PC-3 (cell line): ENCODE measurements at regions not wholly inside any gene's neighbourhood (a gene's known extent, or its start where the extent isn't known, plus 50 kb on each side); places are given as distances from the start of the nearest gene placed in this dataset.

Source experiments
- ATAC-seq: fragments of 200-7000 bp; cut with Tn5 transposase; 2 replicates; pipeline ENCODE4 v1.9.1; 2020; ENCODE audit warnings: mild to moderate bottlenecking, moderate library complexity
- BruUV-seq: library from RNA; stranded (reverse); fragments of 400-500 nt; replicated peaks from 2 replicates; lab custom pipeline; 2021; lab: Mats Ljungman, UMichigan
- CTCF ChIA-PET: fragments of 300-600 bp; sonication (Branson Sonifier 250); formaldehyde crosslinking; loops from one replicate; lab custom pipeline; 2022; ENCODE audit warnings: antibody characterized with exemption; lab: Charles Lee
- POLR2A ChIA-PET: fragments of 300-600 bp; sonication (Branson Sonifier 250); formaldehyde crosslinking; loops from one replicate; lab custom pipeline; 2022; ENCODE audit warnings: antibody characterized with exemption; ENCODE audit not compliant: unreplicated experiment; lab: Charles Lee
- DNase-seq: peaks from one replicate; pipeline ENCODE4 v3.0.0-alpha.2; 2015
- H2AFZ ChIP-seq: fragments of 300-600 bp; sonication (generic); 2 replicates; pipeline ENCODE4 v1.6.0; 2016; ENCODE audit warnings: antibody characterized with exemption, low read length
- H3F3A ChIP-seq: fragments of 300-600 bp; sonication (generic); one replicate; pipeline ENCODE4 v1.6.0; 2017; ENCODE audit warnings: antibody characterized with exemption, low read length, control low read depth, mild to moderate bottlenecking; ENCODE audit not compliant: unreplicated experiment
- H3K27ac ChIP-seq: fragments of 300-600 bp; sonication (generic); 2 replicates; pipeline ENCODE4 v1.5.1; 2016; ENCODE audit warnings: mild to moderate bottlenecking, low read length
- H3K27me3 ChIP-seq: fragments of 300-600 bp; sonication (generic); 2 replicates; pipeline ENCODE4 v1.6.1; 2016; ENCODE audit warnings: low read length, mixed read lengths
- H3K36me3 ChIP-seq: fragments of 300-600 bp; sonication (generic); 2 replicates; pipeline ENCODE4 v1.6.1; 2016; ENCODE audit warnings: low read depth, mixed run types, low read length, mixed read lengths
- H3K4me1 ChIP-seq: fragments of 300-600 bp; sonication (generic); 2 replicates; pipeline ENCODE4 v1.5.1; 2016; ENCODE audit warnings: low read length; ENCODE audit not compliant: insufficient read depth
- H3K4me2 ChIP-seq: fragments of 300-600 bp; sonication (generic); 2 replicates; pipeline ENCODE4 v1.6.0; 2016; ENCODE audit warnings: low read length
- H3K4me3 ChIP-seq: fragments of 300-600 bp; sonication (generic); 2 replicates; pipeline ENCODE4 v1.5.1; 2016; ENCODE audit warnings: mild to moderate bottlenecking, low read length, mixed read lengths
- H3K79me2 ChIP-seq: fragments of 300-600 bp; sonication (generic); 2 replicates; pipeline ENCODE4 v1.6.1; 2017; ENCODE audit warnings: low read length, mixed read lengths
- H3K9ac ChIP-seq: fragments of 300-600 bp; sonication (generic); 2 replicates; pipeline ENCODE4 v1.6.0; 2016; ENCODE audit warnings: mild to moderate bottlenecking, low read length
- H3K9me2 ChIP-seq: fragments of 300-600 bp; sonication (generic); replicated peaks from 2 replicates; pipeline ENCODE4 v1.6.1; 2016; ENCODE audit warnings: mixed run types, low read length, mixed read lengths
- H3K9me3 ChIP-seq: fragments of 300-600 bp; sonication (generic); 2 replicates; pipeline ENCODE4 v1.6.1; 2016; ENCODE audit warnings: low read length, mixed read lengths
- H4K20me1 ChIP-seq: fragments of 300-600 bp; sonication (generic); 2 replicates; pipeline ENCODE4 v1.6.1; 2016; ENCODE audit warnings: low read length, mixed read lengths
- EZH2 ChIP-seq: fragments of 300-600 bp; sonication (generic); IDR thresholded peaks from one replicate; pipeline ENCODE4 v1.6.1; 2017; ENCODE audit warnings: antibody characterized with exemption, mild to moderate bottlenecking, low read length; ENCODE audit not compliant: unreplicated experiment
- EZH2phosphoT487 ChIP-seq: fragments of 300-600 bp; sonication (generic); IDR thresholded peaks from 2 replicates; pipeline ENCODE4 v1.6.1; 2018; ENCODE audit warnings: mild to moderate bottlenecking, antibody characterized with exemption, low read length, borderline replicate concordance
- intact Hi-C: fragments of 100-400 bp; cut with micrococcal nuclease; formaldehyde crosslinking; loops from 2 replicates; pipeline ENCODE4 v1.9.0; 2023
- TF ChIP-seq, protein P1 (sequence below): fragments of 300-600 bp; sonication (generic); conservative IDR thresholded peaks from 2 replicates; pipeline ENCODE4 v1.5.1; 2017; ENCODE audit warnings: antibody characterized with exemption, low read depth, mild to moderate bottlenecking, low read length

DNA sequence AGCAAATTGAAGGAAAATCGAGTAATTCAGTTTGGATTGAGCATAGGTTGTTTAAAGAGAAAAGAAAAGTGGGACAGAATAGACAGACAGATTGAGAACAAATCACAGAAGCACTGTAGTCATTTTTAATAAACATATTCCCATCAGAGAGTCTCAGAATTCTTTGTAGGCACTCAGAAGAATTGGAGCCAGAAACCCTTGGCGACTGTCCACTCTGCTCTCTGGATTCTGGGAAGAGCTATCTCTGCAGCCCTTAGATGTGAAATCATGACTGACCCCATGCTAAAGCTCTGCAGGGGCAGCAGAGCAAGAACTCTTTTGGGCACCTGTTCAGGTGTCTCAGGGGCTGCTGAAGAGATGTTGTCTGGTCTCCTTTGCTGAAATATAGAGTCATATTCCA is 223.7 kb upstream of the KIRREL3 start:
- Histone ChIP-seq H4K20me1 (no peaks in the 10 kb centered on the region), H3K4me2 (no peak overlapping the region), H3F3A (no peaks in the 10 kb centered on the region), H3K27ac (no peak overlapping the region), H3K4me3 (no peak overlapping the region), H2AFZ (no peak overlapping the region), H3K79me2 (no peaks in the 10 kb centered on the region), H3K4me1 (no peaks in the 10 kb centered on the region), H3K9me3 (no peaks in the 10 kb centered on the region), H3K27me3 (no peaks in the 10 kb centered on the region), H3K36me3 (no peaks in the 10 kb centered on the region), H3K9ac (no peak overlapping the region), H3K9me2 (no peaks in the 10 kb centered on the region)
- BruUV-seq: no TSS peak
- ATAC-seq: no peak
- intact Hi-C loops: no loop called here
- TF ChIP-seq, protein P1, sequence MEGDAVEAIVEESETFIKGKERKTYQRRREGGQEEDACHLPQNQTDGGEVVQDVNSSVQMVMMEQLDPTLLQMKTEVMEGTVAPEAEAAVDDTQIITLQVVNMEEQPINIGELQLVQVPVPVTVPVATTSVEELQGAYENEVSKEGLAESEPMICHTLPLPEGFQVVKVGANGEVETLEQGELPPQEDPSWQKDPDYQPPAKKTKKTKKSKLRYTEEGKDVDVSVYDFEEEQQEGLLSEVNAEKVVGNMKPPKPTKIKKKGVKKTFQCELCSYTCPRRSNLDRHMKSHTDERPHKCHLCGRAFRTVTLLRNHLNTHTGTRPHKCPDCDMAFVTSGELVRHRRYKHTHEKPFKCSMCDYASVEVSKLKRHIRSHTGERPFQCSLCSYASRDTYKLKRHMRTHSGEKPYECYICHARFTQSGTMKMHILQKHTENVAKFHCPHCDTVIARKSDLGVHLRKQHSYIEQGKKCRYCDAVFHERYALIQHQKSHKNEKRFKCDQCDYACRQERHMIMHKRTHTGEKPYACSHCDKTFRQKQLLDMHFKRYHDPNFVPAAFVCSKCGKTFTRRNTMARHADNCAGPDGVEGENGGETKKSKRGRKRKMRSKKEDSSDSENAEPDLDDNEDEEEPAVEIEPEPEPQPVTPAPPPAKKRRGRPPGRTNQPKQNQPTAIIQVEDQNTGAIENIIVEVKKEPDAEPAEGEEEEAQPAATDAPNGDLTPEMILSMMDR: no peak
- TF ChIP-seq EZH2: no peak
- TF ChIP-seq EZH2phosphoT487: no peak
- no peak for DNase-seq
- ChIA-PET POLR2A (no interaction called here), CTCF (no interaction called here)

GRCh38 chr11:127223633-127224032 is 223.1 kb upstream of the KIRREL3 start:
- no peak overlapping the region for H3K4me2 ChIP-seq
- no peaks in the 10 kb centered on the region for H3K36me3 ChIP-seq
- CTCF ChIA-PET: no interaction called here
- POLR2A ChIA-PET: no interaction called here
- H3K4me3 ChIP-seq: no peak overlapping the region
- no peak overlapping the region for H2AFZ ChIP-seq
- H3K9me3 ChIP-seq: no peaks in the 10 kb centered on the region
- DNase-seq: no peak
- no peak overlapping the region for H3K9ac ChIP-seq
- H3K27ac ChIP-seq: no peak overlapping the region
- ATAC-seq: no peak
- H3K27me3 ChIP-seq: no peaks in the 10 kb centered on the region
- no peaks in the 10 kb centered on the region for H4K20me1 ChIP-seq
- H3K79me2 ChIP-seq: no peaks in the 10 kb centered on the region
- no TSS peak for BruUV-seq
- TF ChIP-seq EZH2: no peak
- TF ChIP-seq, protein P1: no peak
- TF ChIP-seq EZH2phosphoT487: no peak
- no peaks in the 10 kb centered on the region for H3K4me1 ChIP-seq
- intact Hi-C loops: no loop called here
- no peaks in the 10 kb centered on the region for H3F3A ChIP-seq
- H3K9me2 ChIP-seq: no peaks in the 10 kb centered on the region

DNA sequence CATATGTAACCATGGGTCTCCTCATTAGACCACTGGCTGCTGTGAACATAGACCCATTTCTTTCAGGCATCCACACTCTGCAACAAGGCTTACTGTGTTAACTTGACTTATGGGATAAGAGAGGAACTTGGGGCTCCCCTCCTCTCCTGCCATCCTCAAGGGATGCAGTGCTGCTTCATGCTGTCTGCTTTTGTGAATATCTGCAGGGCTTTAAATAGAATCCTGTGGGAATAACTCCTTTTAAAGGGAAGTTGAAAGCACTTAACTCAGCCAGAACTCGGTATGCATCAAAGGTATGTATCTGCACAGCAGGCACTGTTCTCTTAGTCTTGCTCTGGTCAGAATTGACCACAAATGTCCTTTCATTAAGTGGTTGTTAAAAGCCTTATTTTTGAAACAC is 222.5 kb upstream of the KIRREL3 start:
- H3K4me2 ChIP-seq: no peak overlapping the region
- no peak overlapping the region for H2AFZ ChIP-seq
- ChIA-PET CTCF (no interaction called here), POLR2A (no interaction called here)
- no peaks in the 10 kb centered on the region for H3K79me2 ChIP-seq
- no peak for DNase-seq
- no peak overlapping the region for H3K4me3 ChIP-seq
- H3K9ac ChIP-seq: no peak overlapping the region
- no peaks in the 10 kb centered on the region for H3F3A ChIP-seq
- intact Hi-C loops: no loop called here
- H3K27me3 ChIP-seq: no peaks in the 10 kb centered on the region
- no peaks in the 10 kb centered on the region for H3K9me2 ChIP-seq
- no TSS peak for BruUV-seq
- no peaks in the 10 kb centered on the region for H3K9me3 ChIP-seq
- ATAC-seq: no peak
- TF ChIP-seq, protein P1: no peak
- TF ChIP-seq EZH2phosphoT487 (no peak), EZH2 (no peak)
- H3K36me3 ChIP-seq: no peaks in the 10 kb centered on the region
- no peaks in the 10 kb centered on the region for H3K4me1 ChIP-seq
- no peaks in the 10 kb centered on the region for H4K20me1 ChIP-seq
- no peak overlapping the region for H3K27ac ChIP-seq
